ENCODE measurements at regions not wholly inside any gene's neighbourhood (a gene's known extent, or its start where the extent isn't known, plus 50 kb on each side); places are given as distances from the start of the nearest gene placed in this dataset.

DNA sequence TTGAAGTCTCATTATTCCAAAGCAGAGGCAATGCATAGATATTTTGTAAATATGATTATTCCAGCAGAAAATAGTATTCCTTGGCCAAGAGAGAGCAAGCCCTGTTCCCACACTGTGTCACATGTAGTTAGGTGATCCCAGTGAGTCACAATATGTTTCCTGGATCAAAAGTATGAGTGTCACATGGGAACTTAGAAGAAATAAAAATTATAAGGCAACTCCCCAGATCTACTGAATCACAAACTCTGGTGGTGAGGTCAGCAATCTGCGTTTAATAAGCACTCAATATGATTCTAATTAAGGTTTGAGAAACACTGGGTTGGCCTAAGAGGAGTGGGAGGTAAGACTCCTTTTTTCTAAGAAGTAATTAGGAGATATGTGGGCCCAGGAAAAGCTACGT lies 1504.5 kb upstream of the PCDH20 start (continued):
- no peak for TF ChIP-seq DPF2 (CRISPR knock-in tag; IDR thresholded peaks at IDR 0.05; ENCODE audit: borderline replicate concordance, low read depth)
- no peak for TF ChIP-seq ZNF768 (CRISPR knock-in tag; IDR thresholded peaks at IDR 0.05)
- TF ChIP-seq, protein P1, sequence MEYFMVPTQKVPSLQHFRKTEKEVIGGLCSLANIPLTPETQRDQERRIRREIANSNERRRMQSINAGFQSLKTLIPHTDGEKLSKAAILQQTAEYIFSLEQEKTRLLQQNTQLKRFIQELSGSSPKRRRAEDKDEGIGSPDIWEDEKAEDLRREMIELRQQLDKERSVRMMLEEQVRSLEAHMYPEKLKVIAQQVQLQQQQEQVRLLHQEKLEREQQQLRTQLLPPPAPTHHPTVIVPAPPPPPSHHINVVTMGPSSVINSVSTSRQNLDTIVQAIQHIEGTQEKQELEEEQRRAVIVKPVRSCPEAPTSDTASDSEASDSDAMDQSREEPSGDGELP (IDR thresholded peaks at IDR 0.05; ENCODE audit: borderline replicate concordance, low read depth), result no peak
- TF ChIP-seq ZNF598 (CRISPR knock-in tag; IDR thresholded peaks at IDR 0.05; ENCODE audit: borderline replicate concordance), result no peak
- no peak for TF ChIP-seq KLF16 (CRISPR knock-in tag; IDR thresholded peaks at IDR 0.05)
- TF ChIP-seq TCF7L2 (IDR thresholded peaks at IDR 0.05; ENCODE audit: low read depth, low read length), result no peak
- no peak for TF ChIP-seq ZKSCAN5 (CRISPR knock-in tag; IDR thresholded peaks at IDR 0.05)

DNA sequence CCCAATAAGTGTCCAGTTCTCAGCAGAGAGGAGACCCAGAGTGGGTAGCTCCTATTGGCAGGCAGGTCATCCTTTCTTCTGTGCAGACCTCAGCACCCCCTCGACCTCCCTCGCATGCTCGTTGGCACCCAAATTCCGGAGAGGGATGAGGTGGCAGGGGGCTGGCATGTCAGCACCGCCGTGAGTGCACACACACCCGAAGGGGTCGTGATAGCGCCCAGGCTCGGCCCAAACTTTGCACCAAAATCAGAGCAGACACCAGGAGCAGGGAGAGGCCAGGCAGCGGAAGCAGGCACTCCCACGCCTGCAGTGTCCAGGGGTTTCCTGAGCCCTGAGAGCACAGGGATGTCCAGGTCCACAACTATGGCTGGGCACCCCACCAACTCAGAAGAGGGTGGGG lies 1503.8 kb upstream of the PCDH20 start:
- BruUV-seq (replicated peaks), result no TSS peak
- Histone ChIP-seq H3K4me3 (replicated peaks in 1 of 3; ENCODE audit: insufficient read depth in 1 of 3, low read depth in 2 of 3, low read length in 3 of 3) (no peak overlapping the region), H3K27ac (ENCODE audit: extremely low read length, insufficient read depth, low read length) (no peak overlapping the region), H4K20me1 (ENCODE audit: insufficient read depth, low read length) (no peaks in the 10 kb centered on the region), H3K27me3 (ENCODE audit: control insufficient read depth in 1 of 2, insufficient read depth in 2 of 2, low read length in 2 of 2) (no peaks in the 10 kb centered on the region), H3K79me2 (ENCODE audit: insufficient read depth, low read length) (no peaks in the 10 kb centered on the region), H2AFZ (ENCODE audit: low read length) (no peak overlapping the region), H3K4me1 (ENCODE audit: insufficient read depth, low read length) (no peaks in the 10 kb centered on the region), H3K9ac (ENCODE audit: insufficient read depth, low read depth, low read length) (no peak overlapping the region), H3K9me3 (ENCODE audit: low read length) (no peaks in the 10 kb centered on the region), H3K4me2 (ENCODE audit: low read depth, low read length) (no peak overlapping the region), H3K36me3 (replicated peaks in 1 of 2; ENCODE audit: control insufficient read depth in 1 of 2, insufficient read depth in 2 of 2, low read length in 2 of 2) (no peaks in the 10 kb centered on the region)
- POLR2A ChIA-PET, result no interaction called here
- CTCF ChIA-PET (ENCODE audit: low intra/inter-chr PET ratio, low total read pairs), result no interaction called here
- TF ChIP-seq ISL2 (CRISPR knock-in tag; IDR thresholded peaks at IDR 0.05) (no peak), NONO (IDR thresholded peaks at IDR 0.05) (no peak), NONO (CRISPR knock-in tag; conservative IDR thresholded peaks at IDR 0.05) (no peak), ETV5 (CRISPR knock-in tag; IDR thresholded peaks at IDR 0.05; ENCODE audit: borderline replicate concordance) (no peak), TAF1 (CRISPR knock-in tag; IDR thresholded peaks at IDR 0.05) (no peak), NFE2 (CRISPR knock-in tag; IDR thresholded peaks at IDR 0.05) (no peak), GZF1 (CRISPR knock-in tag; IDR thresholded peaks at IDR 0.05) (no peak), HCFC1 (IDR thresholded peaks at IDR 0.05; ENCODE audit: low read depth, low read length) (no peak), KDM2A (CRISPR knock-in tag; IDR thresholded peaks at IDR 0.05; ENCODE audit: borderline replicate concordance, low read depth) (no peak), MEIS2 (CRISPR knock-in tag; IDR thresholded peaks at IDR 0.05) (no peak), KDM5B (CRISPR knock-in tag; IDR thresholded peaks at IDR 0.05; ENCODE audit: borderline replicate concordance) (no peak), ZNF780A (CRISPR knock-in tag; IDR thresholded peaks at IDR 0.05) (no peak)
- TF ChIP-seq, protein P2, sequence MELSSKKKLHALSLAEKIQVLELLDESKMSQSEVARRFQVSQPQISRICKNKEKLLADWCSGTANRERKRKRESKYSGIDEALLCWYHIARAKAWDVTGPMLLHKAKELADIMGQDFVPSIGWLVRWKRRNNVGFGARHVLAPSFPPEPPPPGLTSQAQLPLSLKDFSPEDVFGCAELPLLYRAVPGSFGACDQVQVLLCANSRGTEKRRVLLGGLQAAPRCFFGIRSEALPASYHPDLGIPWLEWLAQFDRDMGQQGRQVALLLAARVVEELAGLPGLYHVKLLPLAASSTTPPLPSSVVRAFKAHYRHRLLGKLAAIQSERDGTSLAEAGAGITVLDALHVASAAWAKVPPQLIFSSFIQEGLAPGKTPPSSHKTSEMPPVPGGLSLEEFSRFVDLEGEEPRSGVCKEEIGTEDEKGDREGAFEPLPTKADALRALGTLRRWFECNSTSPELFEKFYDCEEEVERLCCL (CRISPR knock-in tag; IDR thresholded peaks at IDR 0.05; ENCODE audit: borderline replicate concordance), result no peak
- TF ChIP-seq, protein P3, sequence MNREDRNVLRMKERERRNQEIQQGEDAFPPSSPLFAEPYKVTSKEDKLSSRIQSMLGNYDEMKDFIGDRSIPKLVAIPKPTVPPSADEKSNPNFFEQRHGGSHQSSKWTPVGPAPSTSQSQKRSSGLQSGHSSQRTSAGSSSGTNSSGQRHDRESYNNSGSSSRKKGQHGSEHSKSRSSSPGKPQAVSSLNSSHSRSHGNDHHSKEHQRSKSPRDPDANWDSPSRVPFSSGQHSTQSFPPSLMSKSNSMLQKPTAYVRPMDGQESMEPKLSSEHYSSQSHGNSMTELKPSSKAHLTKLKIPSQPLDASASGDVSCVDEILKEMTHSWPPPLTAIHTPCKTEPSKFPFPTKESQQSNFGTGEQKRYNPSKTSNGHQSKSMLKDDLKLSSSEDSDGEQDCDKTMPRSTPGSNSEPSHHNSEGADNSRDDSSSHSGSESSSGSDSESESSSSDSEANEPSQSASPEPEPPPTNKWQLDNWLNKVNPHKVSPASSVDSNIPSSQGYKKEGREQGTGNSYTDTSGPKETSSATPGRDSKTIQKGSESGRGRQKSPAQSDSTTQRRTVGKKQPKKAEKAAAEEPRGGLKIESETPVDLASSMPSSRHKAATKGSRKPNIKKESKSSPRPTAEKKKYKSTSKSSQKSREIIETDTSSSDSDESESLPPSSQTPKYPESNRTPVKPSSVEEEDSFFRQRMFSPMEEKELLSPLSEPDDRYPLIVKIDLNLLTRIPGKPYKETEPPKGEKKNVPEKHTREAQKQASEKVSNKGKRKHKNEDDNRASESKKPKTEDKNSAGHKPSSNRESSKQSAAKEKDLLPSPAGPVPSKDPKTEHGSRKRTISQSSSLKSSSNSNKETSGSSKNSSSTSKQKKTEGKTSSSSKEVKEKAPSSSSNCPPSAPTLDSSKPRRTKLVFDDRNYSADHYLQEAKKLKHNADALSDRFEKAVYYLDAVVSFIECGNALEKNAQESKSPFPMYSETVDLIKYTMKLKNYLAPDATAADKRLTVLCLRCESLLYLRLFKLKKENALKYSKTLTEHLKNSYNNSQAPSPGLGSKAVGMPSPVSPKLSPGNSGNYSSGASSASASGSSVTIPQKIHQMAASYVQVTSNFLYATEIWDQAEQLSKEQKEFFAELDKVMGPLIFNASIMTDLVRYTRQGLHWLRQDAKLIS (CRISPR knock-in tag; IDR thresholded peaks at IDR 0.05), result no peak
- in situ Hi-C loops (cut with HindIII; ENCODE audit: extremely low pct_ligation_motif_present, low pct_unique_long_range_greater_than_20kb) (no loop called here), intact Hi-C loops (cut with micrococcal nuclease; ENCODE audit: unreplicated experiment) (no loop called here)
- no CpG with 5 or more reads among the region's 12 CpGs for WGBS (ENCODE audit: low lambda C conversion rate)
- FAIRE-seq, result no peak
- DNase-seq (ENCODE audit: low spot score), result no peak
- ATAC-seq, result no peak
